Activated CD4-positive, alpha-beta T cell treated with anti-CD3 and anti-CD28 coated beads for 36 hours (primary cell): ENCODE measurements at regions not wholly inside any gene's neighbourhood (a gene's known extent, or its start where the extent isn't known, plus 50 kb on each side); places are given as distances from the start of the nearest gene placed in this dataset.
A peak's percentile ranks its signal among the peaks of the same experiment; 100 is the strongest.

ENCODE experiments used
- ATAC-seq: fragments of 200-7000 bp; cut with Tn5 transposase; one replicate; pipeline ENCODE4 v1.10.0; 2021; ENCODE audit warnings: mild to moderate bottlenecking, moderate library complexity
- CTCF ChIA-PET: fragments of 350-600 bp; sonication (Branson Sonifier 250); formaldehyde crosslinking; loops from one replicate; lab custom pipeline; 2021; ENCODE audit warnings: antibody characterized with exemption; lab: Charles Lee
- POLR2A ChIA-PET: fragments of 350-600 bp; sonication (Branson Sonifier 250); formaldehyde crosslinking; loops from one replicate; lab custom pipeline; 2021; ENCODE audit warnings: antibody characterized with exemption, inconsistent platforms; lab: Charles Lee
- DNase-seq: peaks from one replicate; pipeline ENCODE4 v3.0.0-alpha.2; 2020
- H3K27ac Mint-ChIP-seq: one replicate; pipeline ENCODE4 v1.8.0; 2021; ENCODE audit warnings: mixed read lengths
- H3K27me3 Mint-ChIP-seq: one replicate; pipeline ENCODE4 v1.8.0; 2021; ENCODE audit warnings: mixed read lengths
- H3K36me3 Mint-ChIP-seq: one replicate; pipeline ENCODE4 v1.8.0; 2021; ENCODE audit warnings: low read depth, mixed read lengths
- H3K4me1 Mint-ChIP-seq: one replicate; pipeline ENCODE4 v1.8.0; 2021; ENCODE audit warnings: mixed read lengths
- H3K4me3 Mint-ChIP-seq: one replicate; pipeline ENCODE4 v1.8.0; 2021; ENCODE audit warnings: mild to moderate bottlenecking, moderate library complexity, mixed read lengths
- H3K9me3 Mint-ChIP-seq: one replicate; pipeline ENCODE4 v1.8.0; 2021; ENCODE audit warnings: low read depth, mixed read lengths
- intact Hi-C, 2 experiments: fragments of 100-400 bp; cut with DNase I in 1 of 2; cut with micrococcal nuclease in 1 of 2; formaldehyde crosslinking; loops; one replicate each; pipeline versions ENCODE4 v1.14.2 to v1.15.1; 2022 to 2024; cut with DNase I, micrococcal nuclease

GRCh38 chr14:98695809-98696208 is 576.2 kb downstream of the BCL11B start:
- peaks cover 8% of the 10 kb centered on the region for H3K36me3 Mint-ChIP-seq
- POLR2A ChIA-PET: no interaction called here
- no peak overlapping the region for H3K27ac Mint-ChIP-seq
- CTCF ChIA-PET: no interaction called here
- DNase-seq: no peak
- no peaks in the 10 kb centered on the region for H3K27me3 Mint-ChIP-seq
- no peak for ATAC-seq
- no peak overlapping the region for H3K4me3 Mint-ChIP-seq
- intact Hi-C loops: loop anchor here in 1 of 2 experiments (10.0 kb wide), 1 partner anchor 461 kb away; no protein-coding TSS in a partner anchor
- H3K9me3 Mint-ChIP-seq: peaks cover 13% of the 10 kb centered on the region
- peaks cover 12% of the 10 kb centered on the region for H3K4me1 Mint-ChIP-seq

GRCh38 chr14:98698341-98698740 is 573.7 kb downstream of the BCL11B start:
- H3K27ac Mint-ChIP-seq: no peak overlapping the region
- H3K9me3 Mint-ChIP-seq: peaks cover 13% of the 10 kb centered on the region
- no peak overlapping the region for H3K4me3 Mint-ChIP-seq
- peaks cover 13% of the 10 kb centered on the region for H3K4me1 Mint-ChIP-seq
- ChIA-PET POLR2A (no interaction called here), CTCF (no interaction called here)
- DNase-seq (no peak), ATAC-seq (no peak)
- intact Hi-C loops: loop anchor here in 1 of 2 experiments (10.0 kb wide), 1 partner anchor 464 kb away; no protein-coding TSS in a partner anchor
- no peaks in the 10 kb centered on the region for H3K27me3 Mint-ChIP-seq
- H3K36me3 Mint-ChIP-seq: peaks cover 8% of the 10 kb centered on the region

- Mint-ChIP-seq H3K27ac (no peak overlapping the region), H3K4me1 (peaks cover 27% of the 10 kb centered on the region), H3K4me3 (no peak overlapping the region), H3K27me3 (no peaks in the 10 kb centered on the region), H3K36me3 (peaks cover 7% of the 10 kb centered on the region), H3K9me3 (peaks cover 9% of the 10 kb centered on the region)
- no peak for ATAC-seq
- DNase-seq: no peak
- ChIA-PET CTCF (interaction anchor here (1.0 kb wide), 1 partner anchor 8 kb away, joined by 3 read pairs; no protein-coding TSS in a partner anchor), POLR2A (no interaction called here)
- intact Hi-C loops: no loop called here
These were observed 571.2 kb downstream of the BCL11B start for GRCh38 chr14:98700748-98701147.

DNA sequence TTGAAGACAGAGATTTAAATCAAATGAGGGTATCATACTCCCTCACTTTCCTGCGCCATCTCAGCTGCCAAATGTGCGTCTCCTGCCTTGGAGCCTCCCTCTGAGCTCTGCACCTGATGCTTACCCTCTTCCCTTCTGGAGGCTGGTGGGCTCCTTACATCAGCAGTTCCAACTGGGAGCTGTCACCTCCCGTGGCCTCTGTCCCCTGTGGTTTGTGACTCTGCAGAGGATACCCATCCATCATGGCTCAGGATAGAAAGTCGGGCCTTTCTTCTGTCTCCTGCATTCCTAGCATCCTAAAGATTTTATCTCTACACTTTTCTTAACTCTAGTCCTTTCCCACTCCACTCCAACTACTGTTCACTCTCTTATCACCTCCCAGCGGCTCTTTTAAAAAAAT is 570.6 kb downstream of the BCL11B start:
- CTCF ChIA-PET: interaction anchor here (0.8 kb wide), 1 partner anchor 35 kb away, joined by 3 read pairs; no protein-coding TSS in a partner anchor
- POLR2A ChIA-PET: interaction anchor here (0.7 kb wide), 1 partner anchor 197 kb away, joined by 3 read pairs; no protein-coding TSS in a partner anchor
- Mint-ChIP-seq H3K4me1 (peaks cover 24% of the 10 kb centered on the region), H3K4me3 (no peak overlapping the region), H3K9me3 (peaks cover 6% of the 10 kb centered on the region), H3K27me3 (no peaks in the 10 kb centered on the region), H3K27ac (no peak overlapping the region), H3K36me3 (peaks cover 6% of the 10 kb centered on the region)
- no peak for ATAC-seq
- DNase-seq: no peak
- intact Hi-C loops: no loop called here

DNA sequence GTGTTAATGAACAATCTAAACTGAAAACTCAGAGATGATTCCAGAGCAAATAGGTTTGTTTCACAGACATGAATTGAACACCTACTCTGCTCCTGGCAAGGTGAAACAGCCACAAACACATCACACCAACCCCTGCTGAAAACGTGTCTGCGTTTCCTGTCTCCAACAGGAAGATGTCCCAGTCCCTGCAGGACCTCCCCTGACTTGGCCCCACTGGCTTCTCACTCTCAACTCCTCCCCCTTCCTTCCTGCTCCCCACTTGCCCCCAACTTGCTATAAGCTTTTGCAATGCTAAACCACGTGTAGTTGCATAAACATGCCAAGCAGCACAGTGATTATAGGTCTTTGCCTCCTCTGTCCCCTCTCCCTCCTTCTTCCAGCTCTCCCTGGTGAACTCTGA is 567.6 kb downstream of the BCL11B start:
- ATAC-seq: peak; percentile 68
- H3K36me3 Mint-ChIP-seq: no peaks in the 10 kb centered on the region
- ChIA-PET CTCF (interaction anchor here (0.7 kb wide), 1 partner anchor 42 kb away, joined by 3 read pairs; no protein-coding TSS in a partner anchor), POLR2A (no interaction called here)
- H3K4me3 Mint-ChIP-seq: no peak overlapping the region
- no peaks in the 10 kb centered on the region for H3K9me3 Mint-ChIP-seq
- peak overlapping the region; percentile 66 for H3K27ac Mint-ChIP-seq
- DNase-seq: peak; percentile 37
- intact Hi-C loops: no loop called here
- no peaks in the 10 kb centered on the region for H3K27me3 Mint-ChIP-seq
- H3K4me1 Mint-ChIP-seq: peaks cover 29% of the 10 kb centered on the region

DNA sequence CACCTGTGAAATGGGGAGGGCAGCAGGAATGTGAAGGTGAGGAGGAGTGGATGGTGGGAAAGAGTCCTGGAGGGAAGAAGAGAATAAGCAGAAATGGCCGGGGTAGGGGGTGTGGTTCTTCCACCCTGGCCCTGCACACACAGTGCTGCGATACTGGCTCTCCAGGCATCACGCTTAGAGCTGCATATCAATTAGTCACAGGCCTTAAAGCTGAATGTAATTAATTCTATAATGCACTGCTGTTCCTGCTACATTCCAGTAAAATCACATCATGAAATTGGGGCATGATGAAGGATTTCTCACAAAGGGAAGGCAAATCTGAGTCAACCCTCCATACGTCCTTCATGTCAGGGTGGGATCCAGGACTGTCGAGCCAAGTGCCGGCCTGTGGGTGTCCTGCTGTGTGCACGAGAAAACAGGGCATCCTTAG is 566.1 kb downstream of the BCL11B start:
- no peaks in the 10 kb centered on the region for H3K27me3 Mint-ChIP-seq
- POLR2A ChIA-PET: no interaction called here
- ATAC-seq: no peak

GRCh38 chr14:98707522-98707921 is 564.5 kb downstream of the BCL11B start:
- Mint-ChIP-seq H3K27ac (no peak overlapping the region), H3K36me3 (no peaks in the 10 kb centered on the region), H3K4me3 (no peak overlapping the region), H3K27me3 (no peaks in the 10 kb centered on the region), H3K4me1 (peaks cover 38% of the 10 kb centered on the region), H3K9me3 (no peaks in the 10 kb centered on the region)
- CTCF ChIA-PET: no interaction called here
- intact Hi-C loops: no loop called here
- DNase-seq: no peak
- POLR2A ChIA-PET: no interaction called here
- no peak for ATAC-seq

More for the DNA sequence above, 566.1 kb downstream of the BCL11B start:
- intact Hi-C loops: no loop called here
- CTCF ChIA-PET: interaction anchor here (0.9 kb wide), 1 partner anchor 11 kb away, joined by 3 read pairs; no protein-coding TSS in a partner anchor
- H3K4me3 Mint-ChIP-seq: no peak overlapping the region
- H3K36me3 Mint-ChIP-seq: no peaks in the 10 kb centered on the region
- DNase-seq: no peak
- peaks cover 32% of the 10 kb centered on the region for H3K4me1 Mint-ChIP-seq
- H3K27ac Mint-ChIP-seq: no peak overlapping the region
- no peaks in the 10 kb centered on the region for H3K9me3 Mint-ChIP-seq

- CTCF ChIA-PET: interaction anchor here (0.6 to 1.5 kb wide), 3 partner anchors 8 to 174 kb away, joined by 3 to 4 read pairs (median 3); no protein-coding TSS in a partner anchor
- ATAC-seq (no peak), DNase-seq (no peak)
- no peaks in the 10 kb centered on the region for H3K27me3 Mint-ChIP-seq
- H3K4me3 Mint-ChIP-seq: no peak overlapping the region
- H3K4me1 Mint-ChIP-seq: peaks cover 35% of the 10 kb centered on the region
- no peak overlapping the region for H3K27ac Mint-ChIP-seq
- no peaks in the 10 kb centered on the region for H3K9me3 Mint-ChIP-seq
- no peaks in the 10 kb centered on the region for H3K36me3 Mint-ChIP-seq
- POLR2A ChIA-PET: no interaction called here
- intact Hi-C loops: no loop called here
These were observed 563.4 kb downstream of the BCL11B start for GRCh38 chr14:98708555-98708954.

GRCh38 chr14:98711453-98711852 is 560.5 kb downstream of the BCL11B start:
- Mint-ChIP-seq H3K27me3 (no peaks in the 10 kb centered on the region), H3K27ac (peak overlapping the region; percentile 5), H3K9me3 (no peaks in the 10 kb centered on the region), H3K4me1 (peaks cover 18% of the 10 kb centered on the region), H3K4me3 (no peak overlapping the region), H3K36me3 (no peaks in the 10 kb centered on the region)
- intact Hi-C loops: no loop called here
- CTCF ChIA-PET: no interaction called here
- POLR2A ChIA-PET: no interaction called here
- peak; percentile 8 for DNase-seq
- peak; percentile 70 for ATAC-seq

GRCh38 chr14:98714626-98715425 is 557.2 kb downstream of the BCL11B start:
- ChIA-PET POLR2A (no interaction called here), CTCF (no interaction called here)
- Mint-ChIP-seq H3K36me3 (no peaks in the 10 kb centered on the region), H3K27me3 (no peaks in the 10 kb centered on the region), H3K4me3 (no peak overlapping the region), H3K4me1 (peaks cover 13% of the 10 kb centered on the region), H3K27ac (no peak overlapping the region), H3K9me3 (no peaks in the 10 kb centered on the region)
- no peak for DNase-seq
- intact Hi-C loops: no loop called here
- no peak for ATAC-seq

DNA sequence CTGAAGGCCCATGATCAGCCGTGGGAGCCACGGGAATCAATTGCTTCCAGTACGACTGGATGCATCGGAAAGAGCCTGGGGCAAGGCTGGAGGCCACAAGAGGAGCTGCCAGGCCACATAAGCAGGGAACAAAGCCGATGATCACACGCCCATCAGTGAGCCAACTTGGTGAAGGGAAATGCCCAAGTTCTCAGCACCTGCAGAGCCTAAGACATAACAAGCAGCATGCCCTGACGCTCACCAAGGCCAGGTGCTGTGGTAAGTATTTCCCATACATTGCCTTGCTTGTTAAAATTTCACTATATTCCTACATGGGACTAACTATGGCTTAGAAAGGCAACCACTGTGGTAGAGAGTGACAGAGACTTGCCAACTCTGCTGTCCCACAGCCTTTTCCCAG is 555.9 kb downstream of the BCL11B start:
- Mint-ChIP-seq H3K27ac (no peak overlapping the region), H3K4me1 (peaks cover 10% of the 10 kb centered on the region), H3K4me3 (no peak overlapping the region), H3K9me3 (no peaks in the 10 kb centered on the region), H3K36me3 (no peaks in the 10 kb centered on the region), H3K27me3 (no peaks in the 10 kb centered on the region)
- ATAC-seq (no peak), DNase-seq (no peak)
- intact Hi-C loops: no loop called here
- ChIA-PET CTCF (no interaction called here), POLR2A (no interaction called here)

DNA sequence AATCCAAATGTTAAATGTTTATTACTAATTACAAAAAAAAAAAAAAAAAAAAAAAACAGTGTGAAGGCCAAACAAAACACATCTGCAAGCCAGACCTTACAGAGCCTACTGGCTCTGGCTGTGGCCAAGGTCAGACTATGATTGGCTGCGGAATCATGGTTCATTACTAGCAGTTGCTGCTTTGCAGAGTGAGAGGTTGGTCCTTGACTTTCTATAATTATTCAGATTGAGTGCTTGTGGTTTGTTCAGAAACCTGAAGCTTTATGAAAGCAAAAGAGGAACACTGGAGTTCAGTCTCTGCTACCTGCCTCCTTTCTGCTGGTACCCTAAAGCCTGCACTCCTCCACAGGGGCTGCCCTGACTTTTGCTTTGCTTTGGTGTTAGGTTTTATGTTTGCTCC is 550.9 kb downstream of the BCL11B start:
- Mint-ChIP-seq H3K27me3 (no peaks in the 10 kb centered on the region), H3K27ac (no peak overlapping the region), H3K36me3 (no peaks in the 10 kb centered on the region), H3K9me3 (peaks cover 4% of the 10 kb centered on the region), H3K4me3 (no peak overlapping the region), H3K4me1 (no peaks in the 10 kb centered on the region)
- DNase-seq (no peak), ATAC-seq (no peak)
- intact Hi-C loops: no loop called here
- POLR2A ChIA-PET: no interaction called here
- CTCF ChIA-PET: no interaction called here
